A172 (cell line): ENCODE measurements at regions not wholly inside any gene's neighbourhood (a gene's known extent, or its start where the extent isn't known, plus 50 kb on each side); places are given as distances from the start of the nearest gene placed in this dataset.

Experiments
- DNase-seq: peaks from one replicate; pipeline ENCODE4 v3.0.0-alpha.2; 2015; ENCODE audit warnings: low spot score

DNA sequence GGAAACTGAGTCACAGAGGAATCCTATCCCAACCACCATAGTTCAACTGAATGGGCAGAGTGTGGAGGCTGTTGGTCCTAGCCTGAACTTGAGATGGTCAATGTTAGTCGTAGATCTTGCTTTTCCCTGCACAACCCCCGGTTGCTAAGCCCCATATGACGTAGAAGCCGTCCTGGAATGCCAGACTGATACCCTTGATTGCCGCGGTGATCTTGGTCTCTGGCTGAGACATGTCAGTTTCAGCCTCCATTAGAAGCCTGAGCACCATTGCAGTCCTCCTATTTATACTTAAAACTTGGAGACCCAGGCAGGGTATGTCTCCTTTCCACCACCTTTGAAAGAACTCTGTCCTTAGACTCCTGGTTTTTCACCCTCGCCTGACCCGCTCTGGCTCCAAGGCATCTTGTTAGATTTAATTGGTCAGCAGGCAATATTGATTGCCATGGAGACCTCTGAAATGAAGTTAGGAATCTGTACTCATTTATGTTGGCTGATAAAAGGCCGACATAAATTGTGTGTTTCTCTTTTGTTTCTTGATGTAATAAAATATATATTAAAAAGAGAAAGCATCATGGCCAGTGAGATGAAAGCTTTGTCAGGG lies 53.4 kb downstream of the RPLP1 start:
- DNase-seq: no peak

GRCh38 chr15:69508659-69509058 lies 56.0 kb downstream of the RPLP1 start:
- no peak for DNase-seq

- DNase-seq: no peak
Measured at GRCh38 chr15:69509131-69509530, 56.5 kb downstream of the RPLP1 start.

- no peak for DNase-seq
Measured at GRCh38 chr15:69510556-69510955, 57.9 kb downstream of the RPLP1 start.

DNA sequence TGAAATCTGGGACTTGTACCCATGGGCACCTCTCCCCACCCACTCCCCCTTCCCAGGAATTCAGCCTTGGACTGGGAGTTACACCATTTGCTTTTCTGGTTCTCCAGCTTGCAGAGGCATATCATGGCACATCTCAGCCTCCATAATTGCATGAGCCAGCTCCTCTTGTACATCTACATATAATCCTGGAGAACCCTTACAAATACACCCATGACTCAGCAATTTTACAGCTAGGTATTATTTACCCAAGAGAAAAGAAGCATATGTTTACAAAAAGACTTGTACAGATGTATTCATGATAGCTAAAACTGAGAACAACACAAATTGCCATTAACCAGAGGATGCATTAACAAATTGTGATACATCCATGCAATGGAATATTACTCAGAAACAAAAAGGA lies 58.4 kb downstream of the RPLP1 start:
- DNase-seq: no peak

DNA sequence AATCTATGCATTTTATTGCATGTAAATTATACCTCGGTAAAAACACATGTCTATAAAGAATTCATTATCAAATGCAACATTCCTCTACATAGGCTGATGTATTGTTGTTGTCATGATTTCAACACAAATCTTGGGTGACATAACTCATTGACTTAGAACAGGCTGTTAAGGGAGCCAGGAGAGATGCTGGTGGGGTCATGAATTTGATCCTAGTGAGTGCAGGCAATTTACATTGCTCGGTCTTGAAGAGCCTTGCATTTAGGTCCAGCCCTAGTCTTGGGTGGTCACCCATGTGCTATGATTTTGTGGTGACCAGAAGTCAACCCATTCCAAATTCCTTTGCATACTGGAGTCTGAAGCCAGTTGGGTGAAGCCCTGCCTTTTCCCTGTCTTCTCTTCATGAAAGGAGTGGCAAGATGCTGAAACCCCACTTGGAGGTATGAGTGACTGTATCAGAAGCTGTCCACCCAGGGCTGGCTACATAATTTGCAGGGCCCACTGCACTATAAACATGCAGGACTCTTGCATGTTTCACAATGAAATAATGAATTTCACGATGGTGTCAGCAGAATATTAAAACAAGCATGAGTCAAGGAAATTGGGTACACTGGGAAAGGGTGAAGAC lies 59.2 kb downstream of the RPLP1 start:
- no peak for DNase-seq

GRCh38 chr15:69513450-69513960 lies 60.9 kb downstream of the RPLP1 start:
- DNase-seq: no peak

- DNase-seq: no peak
Measured at GRCh38 chr15:69513986-69514385, 61.4 kb downstream of the RPLP1 start.

DNA sequence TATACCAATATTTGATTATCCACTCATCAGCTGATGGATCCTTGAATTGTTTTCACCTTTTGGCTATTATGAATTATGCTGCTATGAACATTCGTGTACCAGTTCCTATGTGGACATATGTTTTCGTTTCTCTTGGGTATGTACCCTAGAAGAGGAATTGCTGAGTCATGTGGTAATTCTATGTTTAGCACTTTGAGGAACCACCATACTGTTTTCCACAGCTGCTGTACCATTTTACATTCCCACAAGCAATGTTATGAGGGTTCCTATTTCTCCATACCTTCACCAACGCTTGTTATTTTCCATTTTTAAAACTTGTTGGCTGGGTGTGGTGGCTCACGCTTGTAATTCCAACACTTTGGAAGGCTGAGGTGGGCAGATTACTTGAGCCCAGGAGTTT lies 62.9 kb downstream of the RPLP1 start:
- DNase-seq: no peak

- DNase-seq: no peak
Measured at GRCh38 chr15:69515926-69516325, 63.3 kb downstream of the RPLP1 start.

GRCh38 chr15:69517052-69517451 lies 64.4 kb downstream of the RPLP1 start:
- DNase-seq: no peak

DNA sequence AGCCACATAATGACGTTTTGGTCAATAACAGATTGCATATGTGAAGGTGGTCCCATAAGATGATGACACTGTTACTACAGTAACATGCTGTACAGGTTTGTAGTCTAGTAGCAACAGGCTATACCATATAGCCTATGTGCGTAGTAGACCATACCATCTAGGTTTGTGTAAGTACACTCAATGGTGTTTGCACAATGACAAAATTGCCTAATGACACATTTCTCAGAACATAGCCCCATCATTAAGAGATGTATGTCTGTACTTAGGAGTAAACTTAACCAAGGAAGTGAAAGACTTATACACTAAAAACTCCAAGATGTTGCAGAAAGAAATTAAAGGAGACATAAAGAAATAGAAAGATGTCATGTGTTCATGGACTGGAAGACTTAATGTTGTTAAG lies 66.2 kb downstream of the RPLP1 start:
- no peak for DNase-seq

- DNase-seq: no peak
Measured at GRCh38 chr15:69520067-69520466, 67.4 kb downstream of the RPLP1 start.

GRCh38 chr15:69522361-69522760 lies 69.7 kb downstream of the RPLP1 start:
- DNase-seq: no peak

DNA sequence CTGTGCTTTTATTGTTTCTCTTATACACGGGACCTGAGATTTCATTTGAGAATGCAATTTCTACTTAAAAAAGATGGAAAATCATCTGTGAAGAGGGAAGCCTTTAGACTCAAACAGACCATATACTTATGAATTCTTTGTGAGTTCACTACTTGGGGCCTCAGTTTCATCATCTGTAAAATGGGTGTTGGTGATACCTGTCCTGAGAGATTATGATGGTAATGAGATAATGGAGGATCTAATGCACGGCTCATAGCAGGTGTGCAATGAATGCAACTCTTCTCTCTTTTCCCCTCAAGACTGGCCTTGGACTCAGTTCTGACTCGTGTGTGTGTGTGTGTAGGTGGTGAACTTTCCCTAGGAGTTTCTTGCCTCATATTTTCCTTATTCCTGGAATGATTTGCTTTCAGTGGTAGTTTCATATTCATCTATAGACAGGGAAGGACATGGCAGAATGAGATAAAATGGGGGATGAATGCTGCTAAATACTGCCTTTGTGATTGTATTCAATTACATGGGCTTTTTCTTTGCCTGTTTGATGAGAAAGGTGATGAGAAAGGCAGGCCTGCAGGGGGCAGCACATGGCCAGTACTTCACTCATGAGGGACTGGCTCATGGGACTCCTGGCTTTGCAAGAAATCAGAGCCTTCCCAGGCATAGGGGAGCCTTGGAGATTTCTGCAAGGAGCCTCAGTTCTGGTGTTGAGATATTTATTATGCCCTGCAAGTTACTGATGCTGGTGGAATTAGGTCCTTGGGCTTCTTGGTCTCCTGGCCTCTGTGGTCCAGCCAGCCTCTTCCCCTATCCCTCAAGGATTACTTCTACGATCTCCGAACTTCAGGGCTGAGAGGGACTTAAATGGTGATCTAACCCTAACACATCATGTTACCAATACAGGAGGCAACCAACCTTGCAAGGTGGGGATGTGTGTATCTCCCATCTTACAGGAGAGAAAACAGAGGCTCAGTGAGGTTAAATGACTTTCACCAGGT lies 70.7 kb downstream of the RPLP1 start:
- peak; percentile 63 for DNase-seq

GRCh38 chr15:69524296-69524695 lies 71.7 kb downstream of the RPLP1 start:
- DNase-seq: no peak

DNA sequence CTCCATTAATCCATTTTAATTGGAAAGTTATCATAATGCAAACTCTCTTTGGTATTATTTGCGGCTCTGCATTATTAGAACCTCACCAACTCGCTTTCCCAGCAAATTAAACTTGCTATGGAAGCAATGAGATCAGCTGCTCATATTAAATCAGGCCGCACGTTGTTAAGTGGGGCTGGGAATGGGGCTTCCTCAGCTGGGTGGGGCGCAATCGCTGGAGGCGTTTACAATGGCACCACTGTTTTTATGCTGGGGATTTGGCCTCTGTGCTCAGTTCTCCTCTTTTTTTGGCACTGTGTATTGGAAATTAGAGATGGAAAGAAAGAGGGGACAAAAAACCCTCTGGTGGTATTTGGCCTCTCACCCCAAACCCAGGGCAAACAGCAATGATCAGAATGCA lies 72.2 kb downstream of the RPLP1 start:
- DNase-seq: no peak

GRCh38 chr15:69525543-69525942 lies 72.9 kb downstream of the RPLP1 start:
- no peak for DNase-seq

GRCh38 chr15:69526081-69527061 lies 73.8 kb downstream of the RPLP1 start:
- DNase-seq: no peak

DNA sequence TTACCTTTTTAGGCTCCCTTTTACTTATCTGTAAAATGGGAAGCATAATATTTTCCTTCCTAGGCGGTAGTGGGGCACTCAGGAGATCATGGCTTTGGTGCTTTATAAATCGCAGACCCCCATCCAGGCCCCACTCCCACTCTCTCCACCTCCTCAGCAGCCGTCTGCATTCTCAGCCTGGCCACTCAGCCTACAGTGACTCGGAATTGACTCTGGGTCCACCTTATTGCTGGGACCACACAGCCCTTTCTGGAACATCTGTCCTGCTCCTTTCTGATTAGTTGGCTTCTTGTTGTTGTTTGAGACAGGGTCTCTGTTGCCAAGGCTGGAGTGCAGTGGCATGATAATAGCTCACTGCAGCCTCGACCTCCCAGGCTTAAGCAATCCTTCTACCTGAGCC lies 76.5 kb downstream of the RPLP1 start:
- DNase-seq: no peak

DNA sequence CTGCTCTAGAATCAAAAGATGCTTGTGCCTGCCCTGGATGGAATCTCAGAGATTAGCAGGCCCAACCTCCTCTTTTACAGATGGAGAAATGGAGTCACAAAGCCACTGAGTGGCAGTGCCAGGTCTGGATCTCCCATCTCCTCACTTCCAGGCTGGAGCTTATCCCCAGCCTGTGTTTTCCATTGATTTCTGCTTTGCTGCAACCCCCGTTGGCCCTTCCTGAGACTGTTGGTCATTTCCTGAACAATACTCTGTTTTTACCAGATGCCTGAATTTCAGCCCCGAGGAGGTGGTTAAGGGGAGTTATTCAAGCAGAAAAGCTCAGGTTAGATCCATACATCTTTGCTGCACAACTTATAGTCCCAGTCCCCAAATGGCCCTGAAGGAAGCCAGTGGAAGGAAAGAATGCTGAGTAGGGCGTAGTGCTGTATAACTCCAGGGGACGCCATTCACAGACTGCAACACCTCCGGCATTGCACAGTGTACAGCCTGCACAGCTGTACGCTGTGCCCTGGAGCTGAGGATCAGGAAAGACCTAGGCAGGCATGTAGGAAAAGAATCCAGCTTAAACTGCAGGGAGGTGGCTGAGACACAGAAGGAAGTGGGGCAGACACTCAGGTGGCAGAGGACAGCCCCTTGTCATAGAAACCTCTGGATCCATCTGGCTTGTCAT lies 77.5 kb downstream of the RPLP1 start:
- no peak for DNase-seq
